Prostate gland (tissue), 2 donors: ENCODE measurements at regions not wholly inside any gene's neighbourhood (a gene's known extent, or its start where the extent isn't known, plus 50 kb on each side); places are given as distances from the start of the nearest gene placed in this dataset.

Experiments
- CTCF ChIP-seq, 4 experiments: fragments of 200-600 bp in 2 of 4; fragments of 450-650 bp in 2 of 4; sonication (generic) in 2 of 4; IDR thresholded peaks; 1 replicate in 3 of 4; 2 replicates in 1 of 4; pipeline ENCODE4 v1.5.1; 2016 to 2019; ENCODE audit warnings: antibody characterized with exemption in 4 of 4, mild to moderate bottlenecking in 2 of 4, moderate library complexity in 2 of 4
- POLR2A ChIP-seq: fragments of 450-650 bp; IDR thresholded peaks from one replicate; pipeline ENCODE4 v1.6.1; 2016; ENCODE audit warnings: antibody characterized with exemption, mild to moderate bottlenecking

GRCh38 chr10:107561136-107561650 is 396.7 kb upstream of the SORCS1 start:
- TF ChIP-seq CTCF (IDR thresholded peaks at IDR 0.05) (no peak), POLR2A (no peak)
